Endodermal cell (in vitro differentiated cells): ENCODE measurements at regions not wholly inside any gene's neighbourhood (a gene's known extent, or its start where the extent isn't known, plus 50 kb on each side); places are given as distances from the start of the nearest gene placed in this dataset.
"Not testable (repeated sequence)": the region's sequence is repeated elsewhere in the genome, so short reads cannot be mapped to it uniquely, and the experiment has no call there.

Source experiments
- DNase-seq: peaks from one replicate; pipeline ENCODE4 v3.0.0-alpha.2; 2017
- H3K27ac ChIP-seq: 2 replicates; pipeline ENCODE4 v1.5.1; 2013; ENCODE audit warnings: mild to moderate bottlenecking, low read depth, low read length, moderate library complexity
- H3K27me3 ChIP-seq: 2 replicates; pipeline ENCODE4 v1.6.1; 2013; ENCODE audit warnings: mild to moderate bottlenecking, low read length, moderate library complexity; ENCODE audit not compliant: insufficient read depth, control insufficient read depth, poor library complexity, severe bottlenecking
- H3K36me3 ChIP-seq: 2 replicates; pipeline ENCODE4 v1.7.0; 2013; ENCODE audit warnings: mild to moderate bottlenecking, low read length, moderate library complexity; ENCODE audit not compliant: control insufficient read depth, insufficient read depth
- H3K4me1 ChIP-seq: one replicate; pipeline ENCODE4 v1.7.0; 2013; ENCODE audit warnings: low read length; ENCODE audit not compliant: control insufficient read depth, insufficient read depth
- H3K4me3 ChIP-seq: 2 replicates; pipeline ENCODE4 v1.5.1; 2013; ENCODE audit warnings: mild to moderate bottlenecking, low read length, moderate library complexity
- H3K9ac ChIP-seq: 2 replicates; pipeline ENCODE4 v1.6.1; 2013; ENCODE audit warnings: mild to moderate bottlenecking, low read length, moderate library complexity; ENCODE audit not compliant: poor library complexity, severe bottlenecking; ENCODE audit errors: extremely low read depth
- H3K9me3 ChIP-seq: 2 replicates; pipeline ENCODE4 v1.6.1; 2013; ENCODE audit warnings: mild to moderate bottlenecking, low read length, moderate library complexity; ENCODE audit not compliant: control insufficient read depth
- H3K27ac Mint-ChIP-seq: 2 replicates; pipeline ENCODE4 v1.8.0; 2020; ENCODE audit warnings: mixed read lengths
- H3K27me3 Mint-ChIP-seq: 2 replicates; pipeline ENCODE4 v1.8.0; 2021; ENCODE audit warnings: mild to moderate bottlenecking, mixed read lengths; ENCODE audit not compliant: insufficient read depth
- H3K36me3 Mint-ChIP-seq: 2 replicates; pipeline ENCODE4 v1.8.0; 2020; ENCODE audit warnings: low read depth, mixed read lengths
- H3K4me1 Mint-ChIP-seq: 2 replicates; pipeline ENCODE4 v1.8.0; 2020; ENCODE audit warnings: mixed read lengths
- H3K4me3 Mint-ChIP-seq: 2 replicates; pipeline ENCODE4 v1.8.0; 2020; ENCODE audit warnings: mild to moderate bottlenecking, moderate library complexity, mixed read lengths
- H3K9me3 Mint-ChIP-seq: 2 replicates; pipeline ENCODE4 v1.8.0; 2020; ENCODE audit warnings: mild to moderate bottlenecking, mixed read lengths
- CTCF ChIP-seq: fragments of 200-600 bp; sonication (generic); conservative IDR thresholded peaks from 2 replicates; pipeline ENCODE4 v1.5.0; 2021; ENCODE audit warnings: antibody characterized with exemption, mild to moderate bottlenecking
- WGBS, 2 experiments: methylation state at CpG; one replicate each; pipeline versions ENCODE4 v1.1.5 to v1.1.7; 2013; ENCODE audit warnings: missing lambda C conversion rate in 2 of 2, mixed read lengths in 1 of 2; ENCODE audit not compliant: insufficient coverage in 1 of 2, insufficient read length in 1 of 2; 5-methylcytosine and 5-hydroxymethylcytosine counted together

DNA sequence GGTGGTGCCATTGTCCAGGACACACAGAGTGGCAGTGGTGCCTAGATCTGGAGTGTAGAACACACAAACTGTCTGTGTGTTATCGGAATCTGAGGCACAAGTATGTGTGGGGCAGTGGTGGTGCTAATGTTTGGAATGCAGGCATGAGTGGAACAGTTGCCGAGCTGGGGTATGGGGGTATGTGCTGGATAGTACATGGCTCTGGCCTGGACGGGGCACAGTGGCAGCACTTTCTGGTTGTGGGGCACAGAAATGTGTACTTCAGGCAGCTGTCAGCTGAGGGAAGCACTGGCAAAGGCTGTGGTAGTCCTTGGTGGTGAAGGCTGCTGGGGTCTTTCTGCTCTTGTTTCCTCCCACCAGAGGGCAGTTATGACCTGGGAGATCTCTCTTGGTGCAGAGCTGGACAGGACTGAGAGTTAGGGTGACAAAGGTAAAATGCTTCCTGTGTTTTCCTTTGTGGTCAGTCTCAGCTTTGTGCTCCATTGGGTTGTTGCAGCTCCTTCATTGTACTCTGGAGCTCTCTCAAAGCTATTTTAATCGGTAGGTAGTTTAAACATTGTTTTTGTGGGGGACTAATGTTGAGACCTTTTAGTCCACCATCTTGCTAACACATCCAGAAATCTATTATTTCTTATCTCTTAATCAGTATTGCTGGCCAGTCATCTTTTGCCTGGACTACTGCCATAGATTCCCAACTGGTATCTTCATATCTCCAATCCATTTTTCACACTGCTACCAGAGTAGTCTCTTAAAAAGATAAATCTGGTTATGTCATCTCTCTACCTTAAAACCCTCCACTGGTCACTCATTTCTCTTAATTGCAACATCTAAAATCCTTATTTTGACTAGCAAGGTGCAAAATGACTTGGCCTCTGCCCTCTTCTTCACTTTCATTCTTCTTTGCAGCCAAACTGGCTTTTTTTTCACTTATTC lies 83.9 kb upstream of the NBPF4 start:
- Mint-ChIP-seq H3K4me3 (no peak overlapping the region), H3K4me1 (no peaks in the 10 kb centered on the region), H3K9me3 (peaks cover 2% of the 10 kb centered on the region), H3K36me3 (no peaks in the 10 kb centered on the region), H3K27ac (no peak overlapping the region), H3K27me3 (no peaks in the 10 kb centered on the region)
- Histone ChIP-seq H3K4me3 (no peak overlapping the region), H3K4me1 (no peaks in the 10 kb centered on the region), H3K27ac (no peak overlapping the region), H3K9ac (no peak overlapping the region), H3K36me3 (no peaks in the 10 kb centered on the region), H3K27me3 (no peaks in the 10 kb centered on the region), H3K9me3 (no peaks in the 10 kb centered on the region)
- peak; percentile 82 for TF ChIP-seq CTCF
- 88% methylated on average over 4 of the region's 4 CpGs; no CpG with 5 or more reads in 1 of the 2 experiments for WGBS, 2 experiments
- DNase-seq = peak; percentile 82

DNA sequence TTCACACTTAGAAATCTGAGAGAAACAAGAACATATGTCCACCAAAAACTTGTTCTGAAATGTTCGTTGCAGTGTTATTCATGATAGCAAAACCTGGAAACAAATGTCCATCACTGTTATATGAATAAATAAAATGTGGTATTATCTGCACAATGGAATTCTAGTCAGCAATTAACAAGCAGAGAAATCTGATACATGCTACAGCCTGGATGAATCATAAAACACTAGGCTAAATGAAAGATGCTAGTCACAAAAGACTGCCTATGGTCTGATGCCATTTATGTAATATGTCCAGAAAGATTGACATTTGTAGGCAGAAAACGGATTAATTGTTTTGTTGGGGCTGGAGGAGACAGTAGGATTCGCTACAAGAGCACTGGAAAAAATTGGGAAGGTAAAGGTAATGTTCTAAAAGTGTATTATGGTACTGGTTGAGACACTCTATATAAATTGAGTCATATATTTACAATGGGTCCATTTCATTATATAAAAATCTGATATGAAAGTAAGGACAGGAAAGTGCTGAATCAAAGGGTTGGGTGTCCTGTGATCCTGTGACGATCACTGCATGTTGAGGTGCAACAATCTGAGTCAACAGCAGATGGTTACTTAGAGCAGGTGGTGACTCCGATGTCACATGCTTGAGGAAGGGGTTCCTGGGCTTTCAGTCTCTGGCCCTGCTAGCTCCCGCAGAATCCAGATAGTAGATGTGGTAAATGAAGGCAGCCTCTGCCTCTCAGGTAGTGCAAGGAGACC lies 102.1 kb upstream of the NBPF4 start:
- H3K27ac ChIP-seq = no peak overlapping the region
- H3K36me3 ChIP-seq = no peaks in the 10 kb centered on the region
- no peak overlapping the region for H3K9ac ChIP-seq
- H3K4me1 ChIP-seq = no peaks in the 10 kb centered on the region
- no peaks in the 10 kb centered on the region for H3K27me3 ChIP-seq
- Mint-ChIP-seq H3K9me3 (peaks cover 5% of the 10 kb centered on the region), H3K36me3 (no peaks in the 10 kb centered on the region), H3K27ac (no peak overlapping the region), H3K4me1 (no peaks in the 10 kb centered on the region), H3K27me3 (no peaks in the 10 kb centered on the region), H3K4me3 (no peak overlapping the region)
- H3K4me3 ChIP-seq = no peak overlapping the region
- no peak for DNase-seq
- no peaks in the 10 kb centered on the region for H3K9me3 ChIP-seq
- TF ChIP-seq CTCF = no peak
- 92 to 100% methylated on average over 3 to 6 of the region's 6 CpGs for WGBS, 2 experiments

- Mint-ChIP-seq H3K27ac (no peak overlapping the region), H3K27me3 (peaks cover 18% of the 10 kb centered on the region), H3K4me1 (no peaks in the 10 kb centered on the region), H3K36me3 (no peaks in the 10 kb centered on the region), H3K4me3 (no peak overlapping the region), H3K9me3 (peaks cover 14% of the 10 kb centered on the region)
- DNase-seq = no peak
- Histone ChIP-seq H3K27ac (no peak overlapping the region), H3K36me3 (no peaks in the 10 kb centered on the region), H3K9ac (no peak overlapping the region), H3K27me3 (peaks cover 8% of the 10 kb centered on the region), H3K4me3 (no peak overlapping the region), H3K4me1 (no peaks in the 10 kb centered on the region), H3K9me3 (no peaks in the 10 kb centered on the region)
- 33 to 70% methylated on average over 1 to 2 of the region's 2 CpGs for WGBS, 2 experiments
- no peak for TF ChIP-seq CTCF
Measured at GRCh38 chr1:108357802-108358201, 92.3 kb upstream of the NBPF6 start.

- H3K4me1 ChIP-seq, H3K27ac Mint-ChIP-seq, H3K4me3 Mint-ChIP-seq, H3K9me3 ChIP-seq, H3K27me3 ChIP-seq, H3K4me1 Mint-ChIP-seq, H3K9me3 Mint-ChIP-seq, H3K36me3 ChIP-seq, H3K36me3 Mint-ChIP-seq, H3K27ac ChIP-seq, H3K9ac ChIP-seq, DNase-seq, H3K4me3 ChIP-seq, H3K27me3 Mint-ChIP-seq: not testable (repeated sequence)
- no CpG with 5 or more reads among the region's 3 CpGs for WGBS, 2 experiments
Measured at GRCh38 chr1:108380059-108380832, 69.9 kb upstream of the NBPF6 start.
